ENCODE measurements at regions not wholly inside any gene's neighbourhood (a gene's known extent, or its start where the extent isn't known, plus 50 kb on each side); places are given as distances from the start of the nearest gene placed in this dataset.
"Not testable (repeated sequence)": the region's sequence is repeated elsewhere in the genome, so short reads cannot be mapped to it uniquely, and the experiment has no call there.

DNA sequence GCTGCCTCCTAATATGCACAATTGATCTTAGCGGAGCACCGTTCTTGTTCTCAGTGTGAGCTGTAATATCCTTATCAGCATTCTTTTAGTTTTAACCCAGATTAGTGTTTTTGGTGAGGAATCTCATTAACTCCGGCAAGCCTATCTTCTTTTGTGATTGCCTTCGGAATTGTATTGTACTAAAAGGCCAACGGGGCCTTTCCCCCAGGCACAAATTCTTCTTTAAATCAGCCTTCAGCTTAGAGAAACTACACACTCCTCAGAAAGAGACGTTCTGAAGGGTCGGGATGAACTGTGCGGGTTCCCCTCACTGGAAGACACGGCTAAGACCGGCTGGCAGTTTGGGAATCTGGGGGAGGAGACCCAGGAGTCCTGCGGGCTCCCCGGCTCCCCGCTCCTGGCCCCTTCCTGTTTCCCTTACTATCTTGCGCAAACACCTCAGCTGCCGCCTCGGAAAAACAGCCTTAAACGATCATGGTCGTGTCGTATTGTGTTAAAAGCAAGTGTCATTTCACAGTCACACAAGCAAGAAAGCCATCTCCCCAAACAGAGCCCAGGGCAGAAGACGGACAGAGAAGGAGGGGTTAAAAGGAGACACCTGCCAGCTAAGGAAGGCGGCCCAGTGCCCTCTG, 353.1 kb upstream of the IRX2 start:
- Mint-ChIP-seq H3K27me3 (peaks cover 81% of the 10 kb centered on the region), H3K4me1 (no peaks in the 10 kb centered on the region), H3K27ac (no peak overlapping the region), H3K4me3 (no peak overlapping the region), H3K9me3 (peaks cover 0 to 7% of the 10 kb centered on the region in 2 donors)
- ATAC-seq (no peak), DNase-seq (no peak)

GRCh38 chr5:3103262-3103811, 351.9 kb upstream of the IRX2 start:
- DNase-seq (no peak), ATAC-seq (no peak)
- Mint-ChIP-seq H3K4me3 (no peak overlapping the region), H3K9me3 (peaks cover 0 to under 1% of the 10 kb centered on the region in 2 donors), H3K27me3 (peaks cover 74% of the 10 kb centered on the region), H3K4me1 (no peaks in the 10 kb centered on the region), H3K27ac (no peak overlapping the region)

- H3K9me3 Mint-ChIP-seq: peaks cover 0 to under 1% of the 10 kb centered on the region in 2 donors
- H3K27me3 Mint-ChIP-seq: peaks cover 69% of the 10 kb centered on the region
- H3K4me1 Mint-ChIP-seq: no peaks in the 10 kb centered on the region
- ATAC-seq: no peak
- DNase-seq: no peak
- no peak overlapping the region for H3K4me3 Mint-ChIP-seq
- no peak overlapping the region for H3K27ac Mint-ChIP-seq
Measured at GRCh38 chr5:3102531-3102930, 351.1 kb upstream of the IRX2 start.

DNA sequence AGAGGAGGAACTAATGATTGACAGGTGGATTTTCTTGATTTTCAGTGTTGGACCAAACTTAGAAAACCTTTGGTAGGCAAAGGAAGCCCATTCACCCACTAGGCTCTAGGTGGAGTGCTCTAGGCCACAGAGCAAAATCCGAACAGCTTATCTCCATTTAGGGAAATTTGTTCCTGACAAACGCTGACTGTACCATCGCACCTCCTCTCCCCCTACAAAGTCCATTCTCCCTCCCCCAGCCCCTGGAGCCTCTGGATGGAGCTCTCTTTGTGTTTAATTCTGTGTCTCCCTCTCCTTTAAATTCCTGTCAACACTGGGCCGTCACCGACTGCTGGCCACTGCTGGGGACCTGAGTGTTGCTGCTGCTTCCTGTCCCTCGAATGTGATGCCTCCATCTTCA, 350.1 kb upstream of the IRX2 start:
- no peak for ATAC-seq
- DNase-seq: no peak

DNA sequence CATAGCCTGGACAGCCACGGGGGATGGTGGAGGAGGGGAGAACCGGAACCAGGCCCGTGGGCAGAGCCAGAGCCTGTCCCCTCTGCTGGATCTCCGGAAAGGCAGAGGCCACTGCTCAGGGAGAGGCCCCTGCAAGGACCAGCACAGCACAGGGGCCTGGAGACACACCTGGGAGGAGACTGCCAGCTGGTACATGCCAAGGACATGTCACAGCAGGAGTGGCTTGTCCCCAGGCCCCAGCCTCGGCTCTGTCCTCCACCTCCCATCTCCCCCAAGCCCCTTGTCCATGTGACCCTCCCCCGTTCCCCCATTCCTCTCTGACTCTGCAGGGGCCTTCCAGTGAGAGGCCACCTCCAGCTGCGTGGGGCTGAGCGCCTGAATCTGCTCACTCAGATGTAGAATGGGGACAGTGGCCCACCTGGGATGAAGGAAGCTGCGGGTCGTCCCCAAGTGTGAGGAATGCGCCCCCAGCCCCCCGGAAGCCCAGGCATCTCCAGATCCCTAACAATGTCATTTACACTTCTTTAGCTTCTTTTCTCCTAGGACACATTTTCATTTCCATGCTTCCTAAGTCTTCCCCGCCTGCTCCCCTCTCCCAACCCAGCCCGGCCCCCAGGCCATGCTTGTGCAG, 349.6 kb upstream of the IRX2 start:
- DNase-seq (no peak), ATAC-seq (peak; percentile 31)
- Mint-ChIP-seq H3K4me3 (no peak overlapping the region), H3K4me1 (no peaks in the 10 kb centered on the region), H3K9me3 (peaks cover 0 to 12% of the 10 kb centered on the region in 2 donors), H3K27me3 (peaks cover 58% of the 10 kb centered on the region), H3K27ac (peak overlapping the region in 1 of 2 donors; percentile 85)

More for the DNA sequence above, 350.1 kb upstream of the IRX2 start:
- Mint-ChIP-seq H3K27ac (peak overlapping the region in 1 of 2 donors; percentile 85), H3K27me3 (peaks cover 61% of the 10 kb centered on the region), H3K9me3 (peaks cover 0 to 10% of the 10 kb centered on the region in 2 donors), H3K4me3 (no peak overlapping the region), H3K4me1 (no peaks in the 10 kb centered on the region)

DNA sequence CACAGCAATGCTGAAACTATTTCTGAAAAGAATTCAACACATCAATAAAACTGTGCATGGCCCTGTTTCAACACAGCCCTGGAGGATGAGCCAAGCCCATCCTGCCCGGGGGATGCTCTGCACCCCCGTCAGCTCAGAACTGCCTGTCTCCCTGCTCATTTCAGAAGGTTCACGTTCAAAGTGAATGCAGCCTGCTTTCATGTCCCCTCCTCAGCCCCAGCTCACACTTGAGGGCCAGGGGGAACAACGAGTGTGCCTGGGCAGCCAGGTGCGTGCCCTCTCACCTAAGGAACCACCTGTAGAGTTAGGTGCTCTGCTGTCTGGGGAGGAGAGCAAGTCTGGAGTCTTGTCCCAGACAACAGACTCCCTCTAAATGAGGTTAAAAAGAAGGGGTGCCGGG, 348.5 kb upstream of the IRX2 start:
- H3K4me3 Mint-ChIP-seq: no peak overlapping the region

DNA sequence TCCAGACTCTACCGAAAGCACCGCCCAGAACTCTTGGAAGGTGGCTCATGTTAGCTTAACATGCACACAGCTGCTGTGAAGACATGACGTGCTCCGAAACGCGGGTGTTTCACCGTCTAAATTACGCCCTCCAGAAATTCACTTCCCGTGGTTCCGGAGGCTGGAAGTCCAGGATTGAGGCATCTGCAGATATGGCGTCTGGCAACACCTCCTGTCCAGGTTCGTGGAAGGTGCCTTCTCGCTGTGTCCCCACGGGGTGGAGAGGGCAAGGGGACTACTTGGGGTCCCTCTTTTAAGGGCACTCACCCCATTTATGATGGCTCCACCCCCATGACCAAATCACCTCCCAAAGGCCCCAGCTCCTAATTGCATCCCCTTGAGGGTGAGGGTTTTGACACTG, 348.0 kb upstream of the IRX2 start:
- H3K4me3 Mint-ChIP-seq: no peak overlapping the region

More for the DNA sequence above, 348.5 kb upstream of the IRX2 start:
- H3K27me3 Mint-ChIP-seq: peaks cover 48% of the 10 kb centered on the region
- ATAC-seq: no peak
- H3K9me3 Mint-ChIP-seq: peaks cover 0 to 12% of the 10 kb centered on the region in 2 donors
- no peak overlapping the region for H3K27ac Mint-ChIP-seq
- no peaks in the 10 kb centered on the region for H3K4me1 Mint-ChIP-seq
- no peak for DNase-seq

DNA sequence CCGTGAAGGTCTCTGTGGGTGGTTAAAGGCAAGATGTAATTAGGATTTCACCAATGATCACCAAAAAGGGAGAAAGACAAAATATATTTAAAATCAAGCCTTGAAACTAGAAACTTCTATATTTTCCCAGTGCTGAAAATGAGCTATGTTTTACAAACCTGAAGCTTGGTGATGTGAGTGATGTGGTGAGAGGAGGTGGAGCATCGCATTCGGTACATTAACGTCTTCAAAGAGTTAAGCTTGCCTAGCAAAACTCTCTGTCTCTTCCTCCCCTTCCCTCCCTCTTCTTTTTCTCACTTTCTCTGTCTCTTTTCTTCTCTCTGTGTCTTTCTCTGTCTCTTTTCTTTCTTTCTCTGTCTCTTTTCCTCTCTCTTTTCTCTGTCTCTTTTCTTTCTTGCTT, 347.3 kb upstream of the IRX2 start:
- H3K4me1 Mint-ChIP-seq: no peaks in the 10 kb centered on the region
- H3K9me3 Mint-ChIP-seq: peaks cover 0 to 18% of the 10 kb centered on the region in 2 donors
- H3K27ac Mint-ChIP-seq: no peak overlapping the region
- H3K27me3 Mint-ChIP-seq: peaks cover 38% of the 10 kb centered on the region
- DNase-seq (no peak), ATAC-seq (no peak)
- no peak overlapping the region for H3K4me3 Mint-ChIP-seq

More for the DNA sequence above, 348.0 kb upstream of the IRX2 start:
- Mint-ChIP-seq H3K4me1 (no peaks in the 10 kb centered on the region), H3K27me3 (peaks cover 44% of the 10 kb centered on the region), H3K9me3 (peaks cover 0 to 12% of the 10 kb centered on the region in 2 donors), H3K27ac (no peak overlapping the region)
- DNase-seq (no peak), ATAC-seq (no peak)

DNA sequence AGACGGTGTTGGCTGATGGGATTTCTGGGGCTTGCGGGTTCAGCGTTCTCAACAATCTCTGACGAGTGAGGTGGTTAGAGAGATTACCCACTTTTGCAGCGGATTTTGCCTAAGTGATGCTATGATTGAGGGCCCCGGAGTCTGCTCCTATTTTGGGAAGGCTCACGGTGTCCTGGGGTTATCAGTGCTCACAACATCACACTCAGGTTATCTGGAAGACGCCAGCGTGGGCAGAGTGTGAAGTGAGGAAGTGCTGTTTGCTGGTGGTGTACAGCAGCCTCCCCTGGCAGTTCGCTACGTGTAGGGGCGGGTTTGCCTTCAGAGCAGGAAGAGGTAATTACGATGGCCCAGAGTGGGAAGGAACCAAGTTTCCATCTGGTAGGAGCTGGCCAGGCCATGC, 341.2 kb upstream of the IRX2 start:
- Mint-ChIP-seq H3K4me1 (no peaks in the 10 kb centered on the region), H3K27me3 (no peaks in the 10 kb centered on the region), H3K9me3 (peaks cover 7 to 18% of the 10 kb centered on the region in 2 donors), H3K4me3 (no peak overlapping the region), H3K27ac (no peak overlapping the region)
- DNase-seq: no peak
- ATAC-seq: no peak

DNA sequence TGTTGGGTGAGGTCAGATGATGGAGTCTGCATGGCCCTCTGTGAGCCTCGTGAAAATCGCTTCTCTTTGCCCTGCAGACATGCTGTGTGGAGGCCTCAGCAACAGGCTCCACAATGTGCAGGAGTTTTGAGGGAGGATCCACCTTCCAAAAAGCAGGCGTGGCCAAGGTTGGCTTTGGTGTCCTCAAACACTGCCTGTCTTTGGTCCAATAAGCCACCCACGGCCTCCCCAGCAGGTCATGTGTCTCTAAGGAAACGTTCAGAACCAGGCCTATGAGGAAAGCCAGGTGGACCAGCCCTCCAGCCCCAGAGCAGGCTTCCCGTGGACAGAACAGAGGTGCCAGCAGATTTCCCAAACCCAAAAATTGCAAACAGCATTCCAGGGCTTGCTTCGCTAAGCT, 340.7 kb upstream of the IRX2 start:
- Mint-ChIP-seq H3K27me3 (no peaks in the 10 kb centered on the region), H3K27ac (no peak overlapping the region), H3K4me1 (no peaks in the 10 kb centered on the region), H3K9me3 (peaks cover 7 to 15% of the 10 kb centered on the region in 2 donors), H3K4me3 (no peak overlapping the region)
- no peak for ATAC-seq
- DNase-seq: no peak

GRCh38 chr5:3091040-3091774, 339.7 kb upstream of the IRX2 start:
- Mint-ChIP-seq H3K27ac (no peak overlapping the region), H3K4me1 (no peaks in the 10 kb centered on the region), H3K9me3 (peaks cover 6 to 7% of the 10 kb centered on the region in 2 donors), H3K4me3 (no peak overlapping the region), H3K27me3 (no peaks in the 10 kb centered on the region)
- ATAC-seq (no peak), DNase-seq (no peak)

DNA sequence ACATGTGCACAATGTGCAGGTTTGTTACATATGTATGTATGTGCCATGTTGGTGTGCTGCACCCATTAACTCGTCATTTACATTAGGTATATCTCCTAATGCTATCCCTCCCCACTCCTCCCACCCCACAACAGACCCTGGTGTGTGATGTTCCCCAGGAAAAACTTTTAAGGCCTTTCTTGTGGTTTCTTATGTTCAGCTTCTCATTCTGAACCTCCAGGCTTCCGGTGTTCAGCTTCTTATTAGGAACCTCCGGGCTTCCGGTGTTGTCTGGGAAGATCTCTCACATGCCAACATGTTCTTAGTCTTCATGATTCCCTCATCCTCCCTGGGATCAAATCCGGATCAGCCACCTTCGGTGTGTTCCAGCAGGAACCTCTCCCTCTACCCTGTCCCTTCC, 338.8 kb upstream of the IRX2 start:
- not testable (repeated sequence) for H3K27me3 Mint-ChIP-seq, DNase-seq, H3K4me3 Mint-ChIP-seq, ATAC-seq, H3K4me1 Mint-ChIP-seq, H3K9me3 Mint-ChIP-seq, H3K27ac Mint-ChIP-seq

GRCh38 chr5:3080366-3080765, 328.9 kb upstream of the IRX2 start:
- DNase-seq (no peak), ATAC-seq (no peak)
- H3K27me3 Mint-ChIP-seq: no peaks in the 10 kb centered on the region
- H3K4me1 Mint-ChIP-seq: no peaks in the 10 kb centered on the region
- H3K9me3 Mint-ChIP-seq: peaks cover 23 to 38% of the 10 kb centered on the region in 2 donors
- no peak overlapping the region for H3K27ac Mint-ChIP-seq
- H3K4me3 Mint-ChIP-seq: no peak overlapping the region

GRCh38 chr5:3077684-3078083, 326.2 kb upstream of the IRX2 start:
- Mint-ChIP-seq H3K9me3 (peaks cover 28 to 54% of the 10 kb centered on the region in 2 donors), H3K27me3 (no peaks in the 10 kb centered on the region), H3K4me1 (no peaks in the 10 kb centered on the region), H3K27ac (peak overlapping the region in 1 of 2 donors; percentile 27), H3K4me3 (no peak overlapping the region)
- DNase-seq (no peak), ATAC-seq (no peak)

- H3K27me3 Mint-ChIP-seq: no peaks in the 10 kb centered on the region
- no peaks in the 10 kb centered on the region for H3K4me1 Mint-ChIP-seq
- ATAC-seq (no peak), DNase-seq (no peak)
- no peak overlapping the region for H3K4me3 Mint-ChIP-seq
- H3K9me3 Mint-ChIP-seq: peaks cover 33 to 65% of the 10 kb centered on the region in 2 donors
- no peak overlapping the region for H3K27ac Mint-ChIP-seq
Measured at GRCh38 chr5:3075309-3075708, 323.8 kb upstream of the IRX2 start.

GRCh38 chr5:3068401-3068800, 316.9 kb upstream of the IRX2 start:
- H3K9me3 Mint-ChIP-seq: peaks cover 17 to 32% of the 10 kb centered on the region in 2 donors
- no peaks in the 10 kb centered on the region for H3K4me1 Mint-ChIP-seq
- no peak overlapping the region for H3K4me3 Mint-ChIP-seq
- DNase-seq: no peak
- no peak for ATAC-seq
- no peak overlapping the region for H3K27ac Mint-ChIP-seq
- H3K27me3 Mint-ChIP-seq: no peaks in the 10 kb centered on the region

Measured in stimulated activated naive CD8-positive, alpha-beta T cell treated with anti-CD3 and anti-CD28 coated beads, Interleukin-15, amount 100 ng/mL, for 72 hours (primary cell).